ENCODE measurements at regions not wholly inside any gene's neighbourhood (a gene's known extent, or its start where the extent isn't known, plus 50 kb on each side); places are given as distances from the start of the nearest gene placed in this dataset.
"Not testable (repeated sequence)": the region's sequence is repeated elsewhere in the genome, so short reads cannot be mapped to it uniquely, and the experiment has no call there.

DNA sequence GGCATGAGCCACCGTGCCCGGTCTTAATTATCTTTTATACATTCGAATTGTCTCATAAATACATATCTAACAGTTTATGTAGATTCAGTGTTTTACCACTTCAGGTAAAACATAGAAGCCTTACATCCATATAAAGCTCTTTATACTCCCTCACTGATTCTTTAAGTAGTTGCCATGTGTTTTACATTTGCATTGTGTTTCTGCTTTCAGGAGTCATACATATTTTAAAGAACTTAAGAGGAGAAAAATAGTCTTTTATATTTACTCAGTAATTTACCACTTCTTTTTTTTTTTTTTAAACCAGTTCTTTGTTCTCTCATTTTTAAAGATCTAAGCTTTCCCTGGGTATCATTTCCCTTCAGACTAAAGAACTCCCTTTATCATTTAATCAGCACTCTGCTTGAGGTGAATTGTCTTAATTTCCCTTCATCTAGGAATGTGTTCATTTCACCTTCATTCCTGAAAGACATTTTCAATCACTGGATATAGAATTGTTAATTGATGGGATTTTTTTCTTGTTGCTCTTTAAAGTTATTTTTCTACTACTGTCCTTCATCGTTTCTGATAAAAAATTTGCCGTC lies 127.1 kb upstream of the XIST start:
- Histone ChIP-seq H3K9me3 (ENCODE audit: insufficient read depth, low read depth, low read length) (no peaks in the 10 kb centered on the region), H3K27me3 (ENCODE audit: insufficient read depth, low read length) (no peaks in the 10 kb centered on the region), H2AFZ (ENCODE audit: low read depth, low read length) (no peak overlapping the region), H3K4me2 (ENCODE audit: low read length) (no peak overlapping the region), H3K27ac (ENCODE audit: low read depth, low read length) (no peak overlapping the region), H3K4me3 (ENCODE audit: insufficient read depth, low read depth, low read length) (no peak overlapping the region), H3K9ac (ENCODE audit: low read length) (no peak overlapping the region), H3K4me1 (ENCODE audit: insufficient read depth, low read length) (no peaks in the 10 kb centered on the region), H4K20me1 (ENCODE audit: insufficient read depth, low read length) (peaks cover 4% of the 10 kb centered on the region), H3K36me3 (ENCODE audit: insufficient read depth, low read length) (no peaks in the 10 kb centered on the region), H3K79me2 (ENCODE audit: insufficient read depth, low read length) (peaks cover 70% of the 10 kb centered on the region)
- DNase-seq (ENCODE audit: low read depth) (no peak), FAIRE-seq (peak; percentile 23)
- H3K4me3 Mint-ChIP-seq (ENCODE audit: unreplicated experiment): no peak overlapping the region
- TF ChIP-seq, protein P1, sequence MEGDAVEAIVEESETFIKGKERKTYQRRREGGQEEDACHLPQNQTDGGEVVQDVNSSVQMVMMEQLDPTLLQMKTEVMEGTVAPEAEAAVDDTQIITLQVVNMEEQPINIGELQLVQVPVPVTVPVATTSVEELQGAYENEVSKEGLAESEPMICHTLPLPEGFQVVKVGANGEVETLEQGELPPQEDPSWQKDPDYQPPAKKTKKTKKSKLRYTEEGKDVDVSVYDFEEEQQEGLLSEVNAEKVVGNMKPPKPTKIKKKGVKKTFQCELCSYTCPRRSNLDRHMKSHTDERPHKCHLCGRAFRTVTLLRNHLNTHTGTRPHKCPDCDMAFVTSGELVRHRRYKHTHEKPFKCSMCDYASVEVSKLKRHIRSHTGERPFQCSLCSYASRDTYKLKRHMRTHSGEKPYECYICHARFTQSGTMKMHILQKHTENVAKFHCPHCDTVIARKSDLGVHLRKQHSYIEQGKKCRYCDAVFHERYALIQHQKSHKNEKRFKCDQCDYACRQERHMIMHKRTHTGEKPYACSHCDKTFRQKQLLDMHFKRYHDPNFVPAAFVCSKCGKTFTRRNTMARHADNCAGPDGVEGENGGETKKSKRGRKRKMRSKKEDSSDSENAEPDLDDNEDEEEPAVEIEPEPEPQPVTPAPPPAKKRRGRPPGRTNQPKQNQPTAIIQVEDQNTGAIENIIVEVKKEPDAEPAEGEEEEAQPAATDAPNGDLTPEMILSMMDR (IDR thresholded peaks at IDR 0.05; ENCODE audit: insufficient read depth, low read depth, low read length): no peak
- TF ChIP-seq EZH2 (IDR thresholded peaks at IDR 0.05; ENCODE audit: insufficient read depth, low read length): no peak
- no peaks in the 10 kb centered on the region for H3K36me3 Mint-ChIP-seq (ENCODE audit: low read depth, unreplicated experiment)
- H3K9me3 Mint-ChIP-seq (ENCODE audit: unreplicated experiment): no peaks in the 10 kb centered on the region
- H3K27ac Mint-ChIP-seq (ENCODE audit: unreplicated experiment): no peak overlapping the region
- H3K27me3 Mint-ChIP-seq (ENCODE audit: low read depth, unreplicated experiment): no peaks in the 10 kb centered on the region
- peaks cover 4% of the 10 kb centered on the region for H3K4me1 Mint-ChIP-seq (ENCODE audit: low read depth, unreplicated experiment)

DNA sequence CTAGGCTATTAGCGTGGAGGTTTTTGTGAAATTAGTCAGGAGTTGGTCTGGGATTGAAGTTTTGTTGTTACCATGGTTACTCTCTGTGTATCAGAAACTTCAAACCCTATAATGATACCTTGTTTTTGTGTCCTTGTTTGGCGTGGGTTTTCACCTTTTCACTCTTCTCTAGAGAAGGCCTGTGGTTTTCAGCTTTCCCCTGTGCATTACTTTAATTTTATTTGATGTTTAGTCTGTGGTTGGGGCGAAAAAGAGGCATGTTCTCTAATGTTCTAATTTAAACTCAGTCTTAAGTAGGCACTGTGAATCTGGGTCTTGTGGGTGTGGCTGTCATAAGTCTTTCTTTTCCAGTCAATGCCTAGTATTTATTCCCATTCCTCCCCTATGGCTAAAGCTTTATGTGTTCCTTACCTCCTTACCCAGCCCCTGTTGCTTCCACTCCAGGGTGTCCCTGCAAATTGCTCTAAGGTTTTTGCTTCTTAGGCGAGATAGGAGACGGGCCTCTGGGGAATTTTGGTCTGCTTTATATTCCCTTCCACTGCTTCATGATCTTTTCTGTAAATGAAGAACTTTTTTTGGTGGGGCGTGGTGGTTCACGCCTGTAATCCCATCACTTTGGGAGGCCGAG lies 125.1 kb upstream of the XIST start:
- peaks cover 4% of the 10 kb centered on the region for H3K4me1 Mint-ChIP-seq (ENCODE audit: low read depth, unreplicated experiment)
- no peaks in the 10 kb centered on the region for H3K27me3 ChIP-seq (ENCODE audit: insufficient read depth, low read length)
- no peaks in the 10 kb centered on the region for H3K27me3 Mint-ChIP-seq (ENCODE audit: low read depth, unreplicated experiment)
- H3K27ac Mint-ChIP-seq (ENCODE audit: unreplicated experiment): peak overlapping the region; percentile 34
- no peaks in the 10 kb centered on the region for H3K9me3 Mint-ChIP-seq (ENCODE audit: unreplicated experiment)
- FAIRE-seq (no peak), DNase-seq (ENCODE audit: low read depth) (peak; percentile 7)
- H3K9me3 ChIP-seq (ENCODE audit: insufficient read depth, low read depth, low read length): no peaks in the 10 kb centered on the region
- no peaks in the 10 kb centered on the region for H3K36me3 ChIP-seq (ENCODE audit: insufficient read depth, low read length)
- peaks cover 4% of the 10 kb centered on the region for H4K20me1 ChIP-seq (ENCODE audit: insufficient read depth, low read length)
- peaks cover 78% of the 10 kb centered on the region for H3K79me2 ChIP-seq (ENCODE audit: insufficient read depth, low read length)
- H3K4me2 ChIP-seq (ENCODE audit: low read length): no peak overlapping the region
- no peak overlapping the region for H3K4me3 Mint-ChIP-seq (ENCODE audit: unreplicated experiment)
- no peak overlapping the region for H3K9ac ChIP-seq (ENCODE audit: low read length)
- no peak overlapping the region for H2AFZ ChIP-seq (ENCODE audit: low read depth, low read length)
- H3K4me3 ChIP-seq (ENCODE audit: insufficient read depth, low read depth, low read length): no peak overlapping the region
- H3K4me1 ChIP-seq (ENCODE audit: insufficient read depth, low read length): no peaks in the 10 kb centered on the region
- no peaks in the 10 kb centered on the region for H3K36me3 Mint-ChIP-seq (ENCODE audit: low read depth, unreplicated experiment)
- H3K27ac ChIP-seq (ENCODE audit: low read depth, low read length): no peak overlapping the region
- no peak for TF ChIP-seq EZH2 (IDR thresholded peaks at IDR 0.05; ENCODE audit: insufficient read depth, low read length)
- TF ChIP-seq, protein P1 (IDR thresholded peaks at IDR 0.05; ENCODE audit: insufficient read depth, low read depth, low read length): no peak

DNA sequence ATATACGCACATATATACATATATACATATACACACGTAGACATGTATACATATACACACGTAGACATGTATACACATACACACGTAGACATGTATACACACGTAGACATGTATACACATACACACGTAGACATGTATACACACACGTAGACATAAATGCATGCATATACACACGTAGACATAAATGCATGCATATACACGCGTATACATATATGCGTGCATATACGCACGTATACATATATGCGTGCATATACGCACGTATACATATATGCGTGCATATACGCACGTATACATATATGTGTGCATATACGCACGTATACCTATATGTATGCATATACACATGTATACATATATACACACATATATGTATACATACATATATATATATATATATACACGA lies 114.9 kb upstream of the XIST start:
- not testable (repeated sequence) for H3K27ac Mint-ChIP-seq (ENCODE audit: unreplicated experiment); H3K36me3 Mint-ChIP-seq (ENCODE audit: low read depth, unreplicated experiment); DNase-seq (ENCODE audit: low read depth); H3K4me1 ChIP-seq (ENCODE audit: insufficient read depth, low read length); H3K9ac ChIP-seq (ENCODE audit: low read length); H3K27ac ChIP-seq (ENCODE audit: low read depth, low read length); H3K27me3 Mint-ChIP-seq (ENCODE audit: low read depth, unreplicated experiment); H3K4me2 ChIP-seq (ENCODE audit: low read length); H3K4me1 Mint-ChIP-seq (ENCODE audit: low read depth, unreplicated experiment); H3K4me3 Mint-ChIP-seq (ENCODE audit: unreplicated experiment); H3K27me3 ChIP-seq (ENCODE audit: insufficient read depth, low read length); H3K9me3 ChIP-seq (ENCODE audit: insufficient read depth, low read depth, low read length); H3K4me3 ChIP-seq (ENCODE audit: insufficient read depth, low read depth, low read length); H3K36me3 ChIP-seq (ENCODE audit: insufficient read depth, low read length); H3K9me3 Mint-ChIP-seq (ENCODE audit: unreplicated experiment); H2AFZ ChIP-seq (ENCODE audit: low read depth, low read length)
- peaks cover 63% of the 10 kb centered on the region for H3K79me2 ChIP-seq (ENCODE audit: insufficient read depth, low read length)
- FAIRE-seq: peak; percentile 93
- H4K20me1 ChIP-seq (ENCODE audit: insufficient read depth, low read length): peaks cover 17% of the 10 kb centered on the region
